ENCODE measurements at regions not wholly inside any gene's neighbourhood (a gene's known extent, or its start where the extent isn't known, plus 50 kb on each side); places are given as distances from the start of the nearest gene placed in this dataset.
A peak's percentile ranks its signal among the peaks of the same experiment; 100 is the strongest.

DNA sequence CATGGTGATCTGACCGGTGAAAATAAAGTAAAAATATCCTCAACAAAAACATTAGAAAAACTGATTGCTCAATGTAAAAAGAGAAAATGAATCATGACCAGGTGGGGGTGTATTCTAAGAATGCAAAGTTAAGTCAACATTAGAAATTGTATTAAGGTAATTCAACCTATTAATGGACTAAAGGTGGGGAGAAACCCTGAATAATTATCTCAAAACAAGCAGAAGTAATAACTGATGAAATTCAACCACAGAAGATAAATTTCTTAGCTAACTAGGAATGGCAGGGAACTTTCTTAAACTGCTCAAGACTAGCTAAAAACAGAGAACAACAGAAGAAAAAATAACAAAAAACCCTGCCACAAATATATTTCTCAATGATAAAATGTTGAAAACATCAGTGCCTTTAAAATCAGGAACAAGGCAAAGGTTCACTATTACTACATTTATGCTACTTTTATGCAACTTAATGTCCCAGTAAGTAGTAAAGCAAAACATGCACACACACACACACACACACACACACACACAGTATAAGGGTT is 204.4 kb upstream of the THBS1 start:
- DNase-seq (ENCODE audit: low read depth), result no peak
- H3K4me3 ChIP-seq (ENCODE audit: low read depth, low read length), result no peak overlapping the region
- TF ChIP-seq, protein P1, sequence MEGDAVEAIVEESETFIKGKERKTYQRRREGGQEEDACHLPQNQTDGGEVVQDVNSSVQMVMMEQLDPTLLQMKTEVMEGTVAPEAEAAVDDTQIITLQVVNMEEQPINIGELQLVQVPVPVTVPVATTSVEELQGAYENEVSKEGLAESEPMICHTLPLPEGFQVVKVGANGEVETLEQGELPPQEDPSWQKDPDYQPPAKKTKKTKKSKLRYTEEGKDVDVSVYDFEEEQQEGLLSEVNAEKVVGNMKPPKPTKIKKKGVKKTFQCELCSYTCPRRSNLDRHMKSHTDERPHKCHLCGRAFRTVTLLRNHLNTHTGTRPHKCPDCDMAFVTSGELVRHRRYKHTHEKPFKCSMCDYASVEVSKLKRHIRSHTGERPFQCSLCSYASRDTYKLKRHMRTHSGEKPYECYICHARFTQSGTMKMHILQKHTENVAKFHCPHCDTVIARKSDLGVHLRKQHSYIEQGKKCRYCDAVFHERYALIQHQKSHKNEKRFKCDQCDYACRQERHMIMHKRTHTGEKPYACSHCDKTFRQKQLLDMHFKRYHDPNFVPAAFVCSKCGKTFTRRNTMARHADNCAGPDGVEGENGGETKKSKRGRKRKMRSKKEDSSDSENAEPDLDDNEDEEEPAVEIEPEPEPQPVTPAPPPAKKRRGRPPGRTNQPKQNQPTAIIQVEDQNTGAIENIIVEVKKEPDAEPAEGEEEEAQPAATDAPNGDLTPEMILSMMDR (IDR thresholded peaks at IDR 0.05; ENCODE audit: insufficient read depth, low read depth, low read length, missing control alignments), result no peak

DNA sequence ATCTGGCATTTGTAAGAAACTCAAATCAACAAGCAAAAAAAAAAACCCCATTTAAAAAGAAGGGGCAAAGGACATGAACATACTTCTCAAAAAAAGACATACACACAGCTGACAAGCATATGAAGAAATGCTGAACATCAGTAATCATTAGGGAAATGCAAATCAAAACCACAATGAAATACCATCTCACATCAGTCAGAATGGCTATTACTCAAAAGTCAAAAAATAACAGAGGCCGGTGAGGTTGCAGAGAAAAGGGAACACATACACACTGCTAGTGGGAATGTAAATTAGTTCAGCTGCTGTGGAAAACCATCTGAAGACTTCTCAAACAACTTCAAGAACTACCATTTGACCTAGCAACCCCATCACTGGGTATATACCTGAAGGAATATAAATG is 199.4 kb upstream of the THBS1 start:
- no peak overlapping the region for H3K4me3 ChIP-seq (ENCODE audit: low read depth, low read length)
- DNase-seq (ENCODE audit: low read depth), result peak; percentile 37
- TF ChIP-seq, protein P1 (IDR thresholded peaks at IDR 0.05; ENCODE audit: insufficient read depth, low read depth, low read length, missing control alignments), result no peak

DNA sequence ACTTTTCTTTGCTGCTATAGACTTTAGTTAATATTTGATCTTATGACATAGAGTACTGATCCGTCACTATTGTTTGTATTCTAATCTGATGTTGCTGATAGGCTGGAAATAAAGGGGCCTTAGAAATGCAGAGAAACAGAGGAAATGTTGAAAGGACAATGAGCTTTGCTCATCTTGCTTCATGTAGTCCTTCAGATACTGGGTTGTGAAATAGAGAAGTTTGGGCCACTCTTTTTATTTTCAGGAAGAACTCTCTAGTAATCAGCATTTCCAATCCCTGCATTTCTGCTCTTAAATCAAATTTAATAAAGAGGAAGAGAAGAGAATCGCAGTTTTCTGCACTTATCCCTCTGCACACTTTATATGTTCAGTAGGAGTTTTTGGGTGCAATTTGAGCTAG is 192.8 kb upstream of the THBS1 start:
- H3K4me3 ChIP-seq (ENCODE audit: low read depth, low read length), result no peak overlapping the region
- DNase-seq (ENCODE audit: low read depth), result no peak
- TF ChIP-seq, protein P1 (IDR thresholded peaks at IDR 0.05; ENCODE audit: insufficient read depth, low read depth, low read length, missing control alignments), result no peak

DNA sequence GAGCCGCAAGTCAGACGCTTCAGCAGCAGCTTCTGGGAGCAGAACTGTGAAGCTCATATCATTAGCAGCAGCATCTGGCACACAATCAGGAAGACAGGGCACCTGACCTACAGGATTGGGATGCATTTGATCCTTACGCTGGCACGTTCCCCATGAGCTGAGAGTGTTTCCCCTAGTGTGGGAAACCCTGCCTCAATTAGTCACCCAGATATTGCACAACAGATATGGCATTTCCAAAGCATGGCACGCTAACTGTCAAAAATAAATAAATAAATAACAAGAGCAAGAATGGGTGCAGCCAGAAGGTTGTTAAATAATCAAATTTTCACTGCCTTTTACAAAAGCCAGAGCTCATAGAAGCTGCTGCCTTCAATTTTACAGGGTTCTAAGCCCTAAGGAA is 189.6 kb upstream of the THBS1 start:
- TF ChIP-seq, protein P1 (IDR thresholded peaks at IDR 0.05; ENCODE audit: insufficient read depth, low read depth, low read length, missing control alignments), result no peak
- no peak for DNase-seq (ENCODE audit: low read depth)

DNA sequence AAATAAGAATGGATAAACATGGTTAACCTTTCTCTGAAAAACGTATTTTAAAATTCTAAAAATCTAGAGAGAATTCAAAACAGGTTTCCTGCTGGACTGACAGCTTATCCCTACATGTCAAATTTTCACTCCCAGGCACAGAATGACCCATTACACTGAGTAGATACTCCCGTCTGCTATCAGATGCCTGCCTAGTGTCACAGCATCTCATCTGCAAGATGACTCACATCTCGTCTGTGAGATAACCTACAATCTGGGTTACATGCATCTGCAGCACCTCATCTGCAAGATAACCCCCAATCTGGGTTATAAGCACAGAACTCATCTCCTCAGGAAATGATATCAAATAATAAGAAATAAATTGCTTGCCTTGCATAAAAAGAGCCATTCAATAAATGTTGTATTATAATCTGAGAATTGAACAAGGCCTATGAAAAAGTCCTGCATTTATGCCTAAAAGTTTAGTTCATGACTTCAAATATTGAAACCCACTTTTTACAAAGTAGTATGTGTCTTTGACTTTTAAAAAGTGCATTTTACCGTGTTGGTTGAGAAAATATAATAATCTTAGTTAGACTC is 188.3 kb upstream of the THBS1 start:
- TF ChIP-seq, protein P1 (IDR thresholded peaks at IDR 0.05; ENCODE audit: insufficient read depth, low read depth, low read length, missing control alignments), result no peak
- H3K4me3 ChIP-seq (ENCODE audit: low read depth, low read length), result no peak overlapping the region
- DNase-seq (ENCODE audit: low read depth), result no peak

More for the DNA sequence above, 189.6 kb upstream of the THBS1 start:
- no peak overlapping the region for H3K4me3 ChIP-seq (ENCODE audit: low read depth, low read length)

DNA sequence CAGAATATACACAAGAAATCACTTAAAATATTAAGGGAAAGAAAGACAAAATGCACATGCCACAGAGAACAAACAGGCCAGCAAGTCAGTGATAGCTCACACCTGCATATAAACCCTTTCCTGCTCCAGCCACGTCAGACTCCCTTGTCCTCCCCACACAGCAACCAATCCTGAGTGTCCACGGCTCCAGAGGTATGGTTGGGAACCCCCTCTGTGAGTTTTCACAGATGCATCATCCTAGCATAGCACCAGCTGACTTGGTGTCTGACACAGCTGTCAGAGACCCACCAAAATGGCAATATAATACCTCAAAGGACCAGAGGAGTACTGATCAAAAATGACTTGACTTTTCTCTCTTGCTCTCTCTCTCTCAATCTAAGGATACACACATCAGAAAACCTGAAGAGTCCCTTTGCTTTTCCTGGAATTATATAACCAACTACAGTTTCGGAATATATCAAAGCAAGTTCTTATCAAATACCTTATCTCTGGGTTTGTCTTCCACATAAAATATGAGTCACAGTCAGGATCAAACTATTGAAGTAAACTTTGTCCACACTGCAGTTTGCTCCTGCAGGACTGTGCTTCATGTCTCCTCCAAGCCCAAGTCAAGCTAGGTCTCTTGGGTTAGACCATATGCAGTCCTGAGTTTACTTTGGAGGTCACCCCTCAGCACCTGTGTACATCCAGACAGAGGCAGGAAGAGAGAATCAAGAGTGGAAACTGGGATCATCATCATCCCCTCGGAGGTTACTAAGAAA is 187.1 kb upstream of the THBS1 start:
- no peak overlapping the region for H3K4me3 ChIP-seq (ENCODE audit: low read depth, low read length)
- TF ChIP-seq, protein P1 (IDR thresholded peaks at IDR 0.05; ENCODE audit: insufficient read depth, low read depth, low read length, missing control alignments), result no peak
- no peak for DNase-seq (ENCODE audit: low read depth)

Measured in GM12865 (cell line).